ENCODE measurements at regions not wholly inside any gene's neighbourhood (a gene's known extent, or its start where the extent isn't known, plus 50 kb on each side); places are given as distances from the start of the nearest gene placed in this dataset.

DNA sequence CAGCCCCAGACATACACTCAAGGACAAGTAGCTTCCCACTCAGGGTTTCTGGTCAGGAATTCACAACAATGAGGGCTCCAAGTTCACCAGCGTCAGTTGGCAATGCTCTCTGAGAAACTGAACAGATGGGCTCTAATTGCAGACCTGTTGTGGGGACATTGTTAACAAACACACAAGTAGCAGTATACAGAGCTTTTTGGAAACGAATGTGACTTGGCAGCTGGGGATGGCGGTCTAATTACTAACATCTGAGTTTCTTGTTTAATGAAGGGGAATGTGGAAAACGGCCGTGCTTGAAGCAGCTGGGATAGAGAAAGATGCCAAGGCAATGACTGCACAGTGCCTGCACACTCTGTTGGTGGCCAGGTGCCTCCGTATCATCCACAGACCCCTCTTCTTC lies 316.1 kb upstream of the IRX3 start:
- no peak for DNase-seq
- no peak overlapping the region for H3K27ac ChIP-seq (ENCODE audit: low read length)
- no peaks in the 10 kb centered on the region for H3K9me3 ChIP-seq (ENCODE audit: control insufficient read depth, low read depth, low read length)
- no peaks in the 10 kb centered on the region for H3K36me3 ChIP-seq (ENCODE audit: control insufficient read depth, insufficient read depth, low read length)
- no peaks in the 10 kb centered on the region for H3K27me3 ChIP-seq (ENCODE audit: control insufficient read depth, insufficient read depth, low read length)
- WGBS (ENCODE audit: insufficient coverage, low lambda C conversion rate), result no CpG with 5 or more reads among the region's 6 CpGs
- H3K4me3 ChIP-seq (ENCODE audit: low read length), result no peak overlapping the region
- H3K4me1 ChIP-seq (ENCODE audit: control insufficient read depth, insufficient read depth, low read length), result no peaks in the 10 kb centered on the region

DNA sequence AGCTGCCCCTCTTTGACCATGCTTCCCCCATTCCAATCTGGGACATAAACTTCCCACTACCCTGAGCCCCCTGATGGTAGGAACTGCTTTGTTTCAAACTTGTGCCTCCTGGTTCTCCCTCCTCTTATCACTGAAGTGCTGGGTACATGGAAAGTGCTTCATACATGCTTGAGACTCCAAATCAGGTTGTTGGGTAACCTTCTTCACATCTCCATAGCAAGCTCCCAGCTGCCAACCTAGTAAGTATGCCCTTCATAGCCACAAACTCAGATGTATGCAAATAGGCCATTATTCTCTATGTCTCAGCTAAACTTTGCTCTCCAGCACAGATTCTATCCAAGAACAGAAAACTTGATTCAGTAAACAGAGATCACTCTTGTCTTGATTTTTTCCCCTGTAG lies 310.6 kb upstream of the IRX3 start:
- Histone ChIP-seq H3K4me1 (ENCODE audit: control insufficient read depth, insufficient read depth, low read length) (no peaks in the 10 kb centered on the region), H3K27ac (ENCODE audit: low read length) (no peak overlapping the region), H3K36me3 (ENCODE audit: control insufficient read depth, insufficient read depth, low read length) (no peaks in the 10 kb centered on the region), H3K4me3 (ENCODE audit: low read length) (no peak overlapping the region), H3K27me3 (ENCODE audit: control insufficient read depth, insufficient read depth, low read length) (peaks cover 29% of the 10 kb centered on the region), H3K9me3 (ENCODE audit: control insufficient read depth, low read depth, low read length) (no peaks in the 10 kb centered on the region)
- no peak for DNase-seq

DNA sequence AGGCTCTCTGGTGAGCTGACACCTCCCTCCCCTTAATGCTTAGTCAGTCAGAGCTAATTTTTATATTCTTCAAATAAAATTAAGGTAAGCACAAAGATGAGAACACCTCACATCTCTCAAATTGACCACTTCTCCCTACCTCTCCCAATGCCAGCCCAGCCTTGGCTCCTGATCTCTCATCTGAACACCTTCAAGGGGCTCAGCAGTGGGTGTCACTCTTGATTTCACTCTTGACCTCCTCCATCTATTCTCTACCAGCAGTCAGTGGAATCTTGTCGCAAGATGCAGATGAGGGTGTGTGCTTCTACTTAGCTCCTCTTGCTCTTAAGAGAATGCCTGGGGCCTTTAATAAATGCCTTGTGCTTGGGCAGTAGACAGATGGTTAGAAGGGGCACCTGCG lies 309.0 kb upstream of the IRX3 start:
- no peak overlapping the region for H3K27ac ChIP-seq (ENCODE audit: low read length)
- no peak for DNase-seq
- no peaks in the 10 kb centered on the region for H3K36me3 ChIP-seq (ENCODE audit: control insufficient read depth, insufficient read depth, low read length)
- H3K9me3 ChIP-seq (ENCODE audit: control insufficient read depth, low read depth, low read length), result no peaks in the 10 kb centered on the region
- WGBS (ENCODE audit: insufficient coverage, low lambda C conversion rate), result no CpG with 5 or more reads among the region's 2 CpGs
- H3K4me1 ChIP-seq (ENCODE audit: control insufficient read depth, insufficient read depth, low read length), result no peaks in the 10 kb centered on the region
- H3K27me3 ChIP-seq (ENCODE audit: control insufficient read depth, insufficient read depth, low read length), result peaks cover 29% of the 10 kb centered on the region
- no peak overlapping the region for H3K4me3 ChIP-seq (ENCODE audit: low read length)

DNA sequence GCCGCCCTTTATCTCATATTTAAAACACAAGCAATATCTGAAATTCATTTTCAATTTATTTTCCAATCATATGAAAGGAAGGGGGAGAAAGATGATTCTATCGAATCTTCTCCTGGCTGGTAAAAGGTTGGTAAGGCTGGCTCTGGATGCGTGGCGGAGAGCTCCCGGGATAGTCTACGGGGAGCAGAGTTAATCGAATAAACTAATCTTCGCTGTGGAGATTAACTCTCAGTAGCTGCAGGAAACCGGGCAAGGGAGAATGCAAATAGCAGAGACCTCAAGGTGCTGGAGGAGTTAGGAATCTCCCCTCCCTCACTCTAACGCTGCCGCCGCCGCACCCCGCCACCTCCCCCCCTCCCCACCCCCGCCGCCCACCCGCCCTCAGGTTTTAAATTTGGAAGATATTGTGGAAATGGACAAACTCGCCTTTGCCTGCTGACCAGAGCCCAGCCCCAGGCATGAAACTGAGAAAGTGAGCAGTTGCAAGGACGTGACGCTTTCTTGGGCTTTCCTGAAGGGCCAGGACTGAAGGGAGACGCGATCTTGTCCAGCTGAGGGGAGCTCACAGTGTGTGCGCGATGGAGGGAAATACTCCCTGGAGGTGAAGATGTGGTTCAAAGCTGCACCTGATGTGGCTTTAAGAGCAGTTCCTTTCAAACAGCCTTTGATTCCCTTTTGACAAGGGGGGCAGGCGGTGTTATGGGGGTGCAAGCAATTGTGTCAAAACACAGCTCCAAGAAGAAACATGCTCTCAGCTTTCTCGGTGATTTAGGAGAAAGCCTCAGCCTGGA lies 308.2 kb upstream of the IRX3 start:
- Histone ChIP-seq H3K27me3 (ENCODE audit: control insufficient read depth, insufficient read depth, low read length) (peaks cover 29% of the 10 kb centered on the region), H3K27ac (ENCODE audit: low read length) (no peak overlapping the region), H3K36me3 (ENCODE audit: control insufficient read depth, insufficient read depth, low read length) (no peaks in the 10 kb centered on the region), H3K4me1 (ENCODE audit: control insufficient read depth, insufficient read depth, low read length) (no peaks in the 10 kb centered on the region), H3K9me3 (ENCODE audit: control insufficient read depth, low read depth, low read length) (no peaks in the 10 kb centered on the region), H3K4me3 (ENCODE audit: low read length) (no peak overlapping the region)
- no peak for DNase-seq
- no CpG with 5 or more reads among the region's 26 CpGs for WGBS (ENCODE audit: insufficient coverage, low lambda C conversion rate)

DNA sequence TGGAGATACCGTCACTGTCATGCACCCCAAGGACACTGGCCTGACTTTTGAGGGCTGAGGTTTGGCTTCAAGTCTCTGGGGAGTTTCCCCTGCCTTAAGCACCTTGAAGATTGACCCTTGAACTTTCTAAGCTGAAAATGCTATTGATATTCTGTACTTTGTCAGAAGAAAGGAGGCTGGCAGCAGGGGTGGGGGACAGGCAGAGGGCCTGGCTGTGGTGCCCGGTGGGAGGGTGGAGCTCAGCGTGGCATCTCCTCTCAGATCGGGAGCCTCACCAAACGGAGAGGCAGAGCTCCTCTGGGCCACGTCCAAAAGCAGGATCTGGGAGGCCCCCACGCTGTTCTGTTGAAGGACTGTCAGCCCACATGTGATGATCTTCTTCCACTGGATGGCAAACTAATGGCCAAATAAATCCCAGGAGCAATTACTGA lies 305.2 kb upstream of the IRX3 start:
- no peaks in the 10 kb centered on the region for H3K9me3 ChIP-seq (ENCODE audit: control insufficient read depth, low read depth, low read length)
- peaks cover 29% of the 10 kb centered on the region for H3K27me3 ChIP-seq (ENCODE audit: control insufficient read depth, insufficient read depth, low read length)
- no peak overlapping the region for H3K27ac ChIP-seq (ENCODE audit: low read length)
- H3K4me3 ChIP-seq (ENCODE audit: low read length), result no peak overlapping the region
- no peak for DNase-seq
- H3K4me1 ChIP-seq (ENCODE audit: control insufficient read depth, insufficient read depth, low read length), result no peaks in the 10 kb centered on the region
- no CpG with 5 or more reads among the region's 7 CpGs for WGBS (ENCODE audit: insufficient coverage, low lambda C conversion rate)
- no peaks in the 10 kb centered on the region for H3K36me3 ChIP-seq (ENCODE audit: control insufficient read depth, insufficient read depth, low read length)

DNA sequence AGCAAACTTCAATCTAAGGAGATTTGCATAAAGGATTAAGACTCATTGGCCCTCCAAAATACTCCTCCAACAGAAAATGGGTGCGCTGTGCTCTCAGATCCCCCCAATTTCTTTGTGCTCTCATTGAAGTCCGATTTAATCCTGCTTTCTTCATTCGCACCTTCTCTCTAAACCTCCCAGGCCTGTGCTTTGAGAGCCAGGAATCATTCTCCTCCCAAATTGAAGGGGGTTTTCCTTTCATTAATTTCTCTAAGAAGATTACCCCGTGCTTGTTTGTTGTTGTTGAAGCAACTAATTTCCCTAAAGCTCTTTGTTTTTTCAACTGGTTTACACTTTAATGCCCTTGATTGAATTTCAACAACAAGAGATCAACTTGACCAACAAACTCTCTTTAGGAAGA lies 304.2 kb upstream of the IRX3 start:
- Histone ChIP-seq H3K4me3 (ENCODE audit: low read length) (no peak overlapping the region), H3K27ac (ENCODE audit: low read length) (no peak overlapping the region), H3K9me3 (ENCODE audit: control insufficient read depth, low read depth, low read length) (no peaks in the 10 kb centered on the region), H3K36me3 (ENCODE audit: control insufficient read depth, insufficient read depth, low read length) (no peaks in the 10 kb centered on the region), H3K27me3 (ENCODE audit: control insufficient read depth, insufficient read depth, low read length) (peaks cover 23% of the 10 kb centered on the region), H3K4me1 (ENCODE audit: control insufficient read depth, insufficient read depth, low read length) (no peaks in the 10 kb centered on the region)
- 90% methylated on average over 4 of the region's 4 CpGs for WGBS (ENCODE audit: insufficient coverage, low lambda C conversion rate)
- DNase-seq, result no peak

DNA sequence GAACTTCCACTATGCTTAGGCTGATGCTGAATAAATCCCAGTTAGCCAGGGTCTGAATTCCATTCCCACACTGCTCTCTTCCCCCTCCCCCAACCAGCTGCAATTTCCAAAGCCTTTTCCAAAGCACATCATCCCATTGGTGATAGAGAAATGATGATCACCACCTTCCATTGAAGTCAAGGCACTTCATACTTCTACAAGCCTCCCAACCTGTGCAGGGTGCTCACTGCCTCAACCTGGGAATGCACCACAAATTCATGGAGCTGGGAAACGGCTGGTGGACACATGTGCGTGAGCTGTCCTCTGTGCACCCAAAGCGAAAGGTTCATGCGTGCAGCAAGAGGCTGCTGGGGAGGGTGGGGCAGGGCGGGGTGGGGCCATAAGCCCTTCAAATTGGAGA lies 302.7 kb upstream of the IRX3 start:
- Histone ChIP-seq H3K36me3 (ENCODE audit: control insufficient read depth, insufficient read depth, low read length) (no peaks in the 10 kb centered on the region), H3K27me3 (ENCODE audit: control insufficient read depth, insufficient read depth, low read length) (peaks cover 9% of the 10 kb centered on the region), H3K4me1 (ENCODE audit: control insufficient read depth, insufficient read depth, low read length) (no peaks in the 10 kb centered on the region), H3K4me3 (ENCODE audit: low read length) (no peak overlapping the region), H3K27ac (ENCODE audit: low read length) (no peak overlapping the region), H3K9me3 (ENCODE audit: control insufficient read depth, low read depth, low read length) (no peaks in the 10 kb centered on the region)
- no CpG with 5 or more reads among the region's 5 CpGs for WGBS (ENCODE audit: insufficient coverage, low lambda C conversion rate)
- no peak for DNase-seq

DNA sequence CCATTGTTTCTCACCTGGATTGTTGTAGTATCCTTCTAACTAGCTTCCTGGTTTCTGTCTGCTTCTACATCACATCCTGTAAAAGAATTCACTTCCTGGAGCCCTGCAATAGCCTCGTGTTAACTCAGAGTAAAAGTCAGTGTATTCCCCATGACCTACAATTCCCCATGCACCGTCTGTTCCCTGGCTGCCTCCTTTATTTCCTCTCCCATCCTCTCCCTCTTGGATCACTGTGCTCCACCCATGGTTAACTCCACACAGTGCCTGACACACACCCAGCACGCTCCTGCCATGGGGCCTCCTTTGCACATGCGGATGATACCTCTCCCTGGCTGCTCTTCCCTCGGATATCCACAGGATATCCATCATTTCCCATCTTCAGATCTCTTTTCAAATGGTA lies 301.4 kb upstream of the IRX3 start:
- Histone ChIP-seq H3K36me3 (ENCODE audit: control insufficient read depth, insufficient read depth, low read length) (no peaks in the 10 kb centered on the region), H3K9me3 (ENCODE audit: control insufficient read depth, low read depth, low read length) (no peaks in the 10 kb centered on the region), H3K4me3 (ENCODE audit: low read length) (no peak overlapping the region), H3K27ac (ENCODE audit: low read length) (no peak overlapping the region), H3K4me1 (ENCODE audit: control insufficient read depth, insufficient read depth, low read length) (no peaks in the 10 kb centered on the region), H3K27me3 (ENCODE audit: control insufficient read depth, insufficient read depth, low read length) (no peaks in the 10 kb centered on the region)
- 100% methylated on average over 2 of the region's 5 CpGs for WGBS (ENCODE audit: insufficient coverage, low lambda C conversion rate)
- no peak for DNase-seq

DNA sequence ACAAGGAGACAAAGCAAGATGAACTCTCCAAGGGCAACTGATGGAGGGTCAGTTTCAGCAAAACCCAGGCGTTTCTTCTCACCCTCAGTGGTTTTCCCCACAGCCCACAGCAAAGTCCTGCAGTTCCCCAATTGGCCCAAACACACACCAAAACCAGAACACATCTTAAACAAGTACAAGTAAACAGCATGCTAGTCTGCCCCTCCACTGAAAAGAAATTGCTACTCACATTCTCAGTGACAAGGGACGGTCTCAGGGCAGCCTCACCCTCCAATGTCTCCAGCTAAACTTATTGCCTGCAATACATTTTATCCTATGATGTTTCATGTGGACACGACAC lies 300.6 kb upstream of the IRX3 start:
- H3K27me3 ChIP-seq (ENCODE audit: control insufficient read depth, insufficient read depth, low read length), result no peaks in the 10 kb centered on the region
- no peaks in the 10 kb centered on the region for H3K9me3 ChIP-seq (ENCODE audit: control insufficient read depth, low read depth, low read length)
- H3K4me3 ChIP-seq (ENCODE audit: low read length), result no peak overlapping the region
- WGBS (ENCODE audit: insufficient coverage, low lambda C conversion rate), result no CpG with 5 or more reads among the region's 3 CpGs
- DNase-seq, result no peak
- H3K4me1 ChIP-seq (ENCODE audit: control insufficient read depth, insufficient read depth, low read length), result no peaks in the 10 kb centered on the region
- no peak overlapping the region for H3K27ac ChIP-seq (ENCODE audit: low read length)
- no peaks in the 10 kb centered on the region for H3K36me3 ChIP-seq (ENCODE audit: control insufficient read depth, insufficient read depth, low read length)

DNA sequence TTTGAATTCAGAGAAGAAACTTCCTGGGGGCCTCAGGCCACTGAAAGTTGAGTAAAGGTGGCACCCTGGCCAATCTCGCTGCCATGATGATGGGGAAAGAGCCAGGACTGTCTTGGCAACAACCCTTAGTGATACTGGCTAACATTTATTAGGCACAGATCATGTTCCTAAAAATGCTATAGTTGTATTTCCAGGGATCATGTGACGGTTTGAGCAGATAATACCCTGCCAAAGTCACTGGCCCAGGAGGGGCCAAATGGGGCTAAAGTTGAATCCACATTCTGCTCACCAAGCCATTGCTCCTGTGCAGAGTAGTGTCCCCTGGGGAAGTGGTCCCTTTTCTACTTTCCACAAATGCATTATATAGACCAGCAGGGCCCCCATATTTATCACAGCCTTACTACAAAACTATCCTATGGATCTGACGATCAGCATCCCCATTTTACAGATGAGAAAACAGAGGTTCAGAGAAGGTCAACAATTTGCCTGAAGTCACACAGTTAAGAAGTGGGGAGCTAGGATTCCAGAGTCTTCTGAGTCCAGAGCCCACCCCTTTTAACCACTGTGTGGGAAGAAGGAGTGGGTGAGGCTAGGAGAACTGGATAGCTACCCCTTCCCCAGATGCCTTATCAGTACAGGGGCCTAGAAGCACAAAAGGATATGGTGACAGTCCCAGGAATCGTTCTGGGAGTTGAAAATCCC lies 300.0 kb upstream of the IRX3 start:
- Histone ChIP-seq H3K9me3 (ENCODE audit: control insufficient read depth, low read depth, low read length) (no peaks in the 10 kb centered on the region), H3K36me3 (ENCODE audit: control insufficient read depth, insufficient read depth, low read length) (no peaks in the 10 kb centered on the region), H3K4me3 (ENCODE audit: low read length) (no peak overlapping the region), H3K4me1 (ENCODE audit: control insufficient read depth, insufficient read depth, low read length) (no peaks in the 10 kb centered on the region), H3K27ac (ENCODE audit: low read length) (no peak overlapping the region), H3K27me3 (ENCODE audit: control insufficient read depth, insufficient read depth, low read length) (no peaks in the 10 kb centered on the region)
- no peak for DNase-seq
- WGBS (ENCODE audit: insufficient coverage, low lambda C conversion rate), result no CpG with 5 or more reads among the region's 4 CpGs

DNA sequence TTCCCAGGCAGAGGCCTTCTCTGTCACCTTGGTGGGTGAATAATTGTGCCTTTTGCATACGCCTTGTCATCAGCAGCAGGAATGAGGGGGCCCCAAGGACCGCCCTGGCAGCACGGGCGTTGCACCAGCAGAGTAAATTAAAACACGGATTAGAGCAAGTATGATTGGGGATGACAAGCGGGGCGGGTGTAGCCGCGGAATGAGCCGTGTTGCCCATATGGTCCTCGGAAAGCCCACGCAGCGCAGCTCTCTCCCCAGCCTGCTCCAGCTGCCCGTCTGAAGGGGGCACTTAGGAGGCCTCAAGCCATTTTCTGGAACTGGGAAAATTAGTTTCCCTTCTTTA lies 299.4 kb upstream of the IRX3 start:
- Histone ChIP-seq H3K4me1 (ENCODE audit: control insufficient read depth, insufficient read depth, low read length) (no peaks in the 10 kb centered on the region), H3K4me3 (ENCODE audit: low read length) (no peak overlapping the region), H3K36me3 (ENCODE audit: control insufficient read depth, insufficient read depth, low read length) (no peaks in the 10 kb centered on the region), H3K27ac (ENCODE audit: low read length) (no peak overlapping the region), H3K9me3 (ENCODE audit: control insufficient read depth, low read depth, low read length) (no peaks in the 10 kb centered on the region), H3K27me3 (ENCODE audit: control insufficient read depth, insufficient read depth, low read length) (no peaks in the 10 kb centered on the region)
- no peak for DNase-seq
- no CpG with 5 or more reads among the region's 14 CpGs for WGBS (ENCODE audit: insufficient coverage, low lambda C conversion rate)

Data from large intestine (tissue), 3 donors.